Spleen (tissue), 11 donors: ENCODE measurements at regions not wholly inside any gene's neighbourhood (a gene's known extent, or its start where the extent isn't known, plus 50 kb on each side); places are given as distances from the start of the nearest gene placed in this dataset.

Experiments used
- DNase-seq: peaks from one replicate; pipeline ENCODE4 v3.0.0-alpha.2; 2020
- H3K27ac ChIP-seq, 8 donors: fragments of 200-600 bp; sonication (generic) in 7 of 8; 1 replicate in 4 of 8; 2 replicates in 4 of 8; pipeline versions ENCODE4 v1.5.0 to v1.8.0; 2016 to 2021; ENCODE audit warnings: inconsistent platforms in 4 of 8, mild to moderate bottlenecking in 4 of 8, moderate library complexity in 1 of 8
- H3K27me3 ChIP-seq, 7 donors: fragments of 200-600 bp; sonication (generic) in 6 of 7; replicated peaks in 1 of 7; 1 replicate in 4 of 7; 2 replicates in 3 of 7; pipeline versions ENCODE4 v1.5.0 to v1.8.0; 2016 to 2021; ENCODE audit warnings: inconsistent platforms in 3 of 7, mild to moderate bottlenecking in 1 of 7
- H3K36me3 ChIP-seq, 6 donors: fragments of 200-600 bp; sonication (generic) in 5 of 6; 1 replicate in 4 of 6; 2 replicates in 2 of 6; pipeline versions ENCODE4 v1.5.0 to v1.8.0; 2016 to 2021; ENCODE audit warnings: inconsistent platforms in 2 of 6
- H3K4me1 ChIP-seq, 6 donors: fragments of 200-600 bp; sonication (generic) in 5 of 6; 1 replicate in 3 of 6; 2 replicates in 3 of 6; pipeline versions ENCODE4 v1.5.0 to v1.8.0; 2016 to 2021; ENCODE audit warnings: inconsistent platforms in 3 of 6
- H3K4me3 ChIP-seq, 8 donors: fragments of 200-600 bp; sonication (generic) in 7 of 8; 1 replicate in 4 of 8; 2 replicates in 4 of 8; pipeline versions ENCODE4 v1.5.0 to v1.8.0; 2016 to 2021; ENCODE audit warnings: inconsistent platforms in 4 of 8, mild to moderate bottlenecking in 4 of 8, moderate library complexity in 2 of 8
- H3K9me3 ChIP-seq, 8 donors: fragments of 200-600 bp; sonication (generic) in 7 of 8; 1 replicate in 4 of 8; 2 replicates in 4 of 8; pipeline versions ENCODE4 v1.5.0 to v1.8.0; 2016 to 2021; ENCODE audit warnings: inconsistent platforms in 4 of 8
- POLR2A ChIP-seq, 3 donors: fragments of 450-650 bp; IDR thresholded peaks; one replicate each; pipeline ENCODE4 v1.5.1; 2017; ENCODE audit warnings: antibody characterized with exemption in 3 of 3, mild to moderate bottlenecking in 1 of 3
- POLR2AphosphoS5 ChIP-seq, 3 donors: sonication (generic); formaldehyde crosslinking; IDR thresholded peaks; one replicate each; pipeline ENCODE4 v1.5.1; 2017; ENCODE audit warnings: antibody characterized with exemption in 3 of 3
- WGBS, 5 donors: extraction: QIAGEN DNeasy Blood & Tissue Kit in 3 of 5; methylation state at CpG; one replicate each; pipeline versions ENCODE4 v1.1.5 to v1.1.7; 2013 to 2018; 5-methylcytosine and 5-hydroxymethylcytosine counted together
- intact Hi-C: fragments of 100-400 bp; cut with DNase I; formaldehyde crosslinking; loops from one replicate; pipeline ENCODE4 v1.15.0; 2023; ENCODE audit warnings: low total_unique reads
- TF ChIP-seq, protein P1 (sequence below), 11 experiments: fragments of 200-600 bp in 7 of 11; fragments of 450-650 bp in 4 of 11; sonication (generic) in 4 of 11; IDR thresholded peaks in 8 of 11; conservative IDR thresholded peaks in 3 of 11; 1 replicate in 7 of 11; 2 replicates in 4 of 11; pipeline versions ENCODE4 v1.4.0 to v1.8.0; 2016 to 2021; ENCODE audit warnings: antibody characterized with exemption in 11 of 11, inconsistent platforms in 4 of 11, mild to moderate bottlenecking in 1 of 11
- donor health status: healthy with polysubstance abuse.
- donor health status: DM: no; HTN: no; CAD: no; lungs with moderate emphysema.
- donor health status: DM: no; HTN: no; CAD: no.
- donor health status: Bipolar disorder and iron deficiency.
- donor health status: healthy.
- donor health status: DM: no; HTN: no; CAD: no.
- donor health status: DM: yes; HTN: yes; CAD: no.

DNA sequence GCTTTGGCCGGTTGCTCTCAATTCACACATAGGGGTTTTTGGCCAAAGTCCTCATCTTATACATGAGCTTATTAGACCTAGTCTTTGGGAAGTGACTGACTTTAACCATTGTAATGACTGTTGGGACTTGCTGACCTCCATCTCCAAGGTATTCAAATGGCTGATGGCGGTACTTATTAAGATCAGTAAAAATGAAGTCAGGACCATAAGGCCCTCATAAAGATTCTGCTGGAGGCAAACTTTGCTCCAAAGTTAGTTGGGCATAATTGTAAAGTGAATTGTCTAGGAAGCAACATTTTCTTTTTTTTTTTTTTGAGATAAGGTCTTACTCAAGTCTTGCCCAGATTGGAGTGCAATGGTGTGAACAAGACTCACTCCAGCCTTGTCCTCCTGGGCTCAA, 76.3 kb upstream of the MKLN1 start:
- WGBS, 5 donors = 96 to 98% (median 96%) methylated on average over 2 of the region's 2 CpGs
- TF ChIP-seq POLR2A (IDR thresholded peaks at IDR 0.05) = no peak
- TF ChIP-seq POLR2AphosphoS5 (IDR thresholded peaks at IDR 0.05) = no peak
- TF ChIP-seq, protein P1, sequence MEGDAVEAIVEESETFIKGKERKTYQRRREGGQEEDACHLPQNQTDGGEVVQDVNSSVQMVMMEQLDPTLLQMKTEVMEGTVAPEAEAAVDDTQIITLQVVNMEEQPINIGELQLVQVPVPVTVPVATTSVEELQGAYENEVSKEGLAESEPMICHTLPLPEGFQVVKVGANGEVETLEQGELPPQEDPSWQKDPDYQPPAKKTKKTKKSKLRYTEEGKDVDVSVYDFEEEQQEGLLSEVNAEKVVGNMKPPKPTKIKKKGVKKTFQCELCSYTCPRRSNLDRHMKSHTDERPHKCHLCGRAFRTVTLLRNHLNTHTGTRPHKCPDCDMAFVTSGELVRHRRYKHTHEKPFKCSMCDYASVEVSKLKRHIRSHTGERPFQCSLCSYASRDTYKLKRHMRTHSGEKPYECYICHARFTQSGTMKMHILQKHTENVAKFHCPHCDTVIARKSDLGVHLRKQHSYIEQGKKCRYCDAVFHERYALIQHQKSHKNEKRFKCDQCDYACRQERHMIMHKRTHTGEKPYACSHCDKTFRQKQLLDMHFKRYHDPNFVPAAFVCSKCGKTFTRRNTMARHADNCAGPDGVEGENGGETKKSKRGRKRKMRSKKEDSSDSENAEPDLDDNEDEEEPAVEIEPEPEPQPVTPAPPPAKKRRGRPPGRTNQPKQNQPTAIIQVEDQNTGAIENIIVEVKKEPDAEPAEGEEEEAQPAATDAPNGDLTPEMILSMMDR (IDR thresholded peaks at IDR 0.05 in 8 of 11, conservative IDR thresholded peaks at IDR 0.05 in 3 of 11) = no peak
- Histone ChIP-seq H3K27ac (no peak overlapping the region), H3K36me3 (no peaks in the 10 kb centered on the region), H3K9me3 (peaks cover 8 to 34% (median 28%) of the 10 kb centered on the region in 8 donors), H3K4me3 (no peak overlapping the region), H3K27me3 (no peaks in the 10 kb centered on the region), H3K4me1 (no peaks in the 10 kb centered on the region)
- DNase-seq = no peak
- intact Hi-C loops = no loop called here

DNA sequence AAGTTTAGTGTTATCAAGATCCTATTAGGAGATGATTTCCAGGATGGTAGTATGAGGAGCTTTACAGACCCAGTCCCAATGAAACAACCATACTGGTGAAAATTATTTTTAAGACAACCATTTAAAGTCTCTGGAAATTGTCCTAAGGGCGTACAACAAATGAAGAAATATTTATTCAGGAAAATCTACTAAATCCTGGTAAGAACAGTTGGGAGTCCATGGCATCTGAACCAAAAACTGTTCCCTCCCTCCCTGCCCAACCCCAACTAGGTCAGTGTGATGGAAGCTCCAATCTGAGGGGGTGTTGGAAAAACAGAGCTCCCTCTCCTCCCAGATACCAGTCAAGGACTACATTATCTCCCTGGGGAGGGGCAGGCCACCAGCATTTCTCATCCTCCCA, 74.7 kb upstream of the MKLN1 start:
- no peak overlapping the region for H3K27ac ChIP-seq
- H3K27me3 ChIP-seq = no peaks in the 10 kb centered on the region
- H3K4me1 ChIP-seq = no peaks in the 10 kb centered on the region
- DNase-seq = no peak
- no peak overlapping the region for H3K4me3 ChIP-seq
- intact Hi-C loops = no loop called here
- no peaks in the 10 kb centered on the region for H3K36me3 ChIP-seq
- 82 to 95% (median 91%) methylated on average over 1 of the region's 1 CpG for WGBS, 5 donors
- TF ChIP-seq, protein P1 (IDR thresholded peaks at IDR 0.05 in 8 of 11, conservative IDR thresholded peaks at IDR 0.05 in 3 of 11) = no peak
- no peak for TF ChIP-seq POLR2A (IDR thresholded peaks at IDR 0.05)
- no peak for TF ChIP-seq POLR2AphosphoS5 (IDR thresholded peaks at IDR 0.05)
- H3K9me3 ChIP-seq = peaks cover 8 to 34% (median 28%) of the 10 kb centered on the region in 8 donors

DNA sequence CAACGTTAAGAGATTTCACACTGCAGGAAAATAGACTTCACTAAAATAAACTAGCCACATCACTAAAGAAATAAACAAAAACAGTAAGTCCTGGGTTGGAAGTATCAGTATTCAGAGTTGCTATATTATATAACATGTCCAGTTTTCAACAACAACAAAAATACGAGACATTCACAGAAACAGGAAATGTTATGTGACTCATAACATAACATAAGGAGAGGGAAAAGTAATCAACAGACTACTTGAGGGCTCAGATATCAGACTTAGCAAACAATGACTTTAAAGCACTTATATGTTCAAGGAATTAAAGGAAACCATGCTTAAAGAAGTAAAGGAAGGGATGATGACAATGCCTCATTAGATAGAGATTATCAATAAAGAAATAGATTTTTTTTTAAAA, 73.5 kb upstream of the MKLN1 start:
- no peak overlapping the region for H3K27ac ChIP-seq
- DNase-seq = no peak
- TF ChIP-seq, protein P1 (IDR thresholded peaks at IDR 0.05 in 8 of 11, conservative IDR thresholded peaks at IDR 0.05 in 3 of 11) = no peak
- no peak for TF ChIP-seq POLR2AphosphoS5 (IDR thresholded peaks at IDR 0.05)
- no peak for TF ChIP-seq POLR2A (IDR thresholded peaks at IDR 0.05)
- H3K9me3 ChIP-seq = peaks cover 8 to 34% (median 28%) of the 10 kb centered on the region in 8 donors
- no peaks in the 10 kb centered on the region for H3K36me3 ChIP-seq
- H3K27me3 ChIP-seq = no peaks in the 10 kb centered on the region
- no peaks in the 10 kb centered on the region for H3K4me1 ChIP-seq
- intact Hi-C loops = no loop called here
- WGBS, 5 donors = 64 to 86% (median 67%) methylated on average over 2 of the region's 2 CpGs
- H3K4me3 ChIP-seq = no peak overlapping the region

DNA sequence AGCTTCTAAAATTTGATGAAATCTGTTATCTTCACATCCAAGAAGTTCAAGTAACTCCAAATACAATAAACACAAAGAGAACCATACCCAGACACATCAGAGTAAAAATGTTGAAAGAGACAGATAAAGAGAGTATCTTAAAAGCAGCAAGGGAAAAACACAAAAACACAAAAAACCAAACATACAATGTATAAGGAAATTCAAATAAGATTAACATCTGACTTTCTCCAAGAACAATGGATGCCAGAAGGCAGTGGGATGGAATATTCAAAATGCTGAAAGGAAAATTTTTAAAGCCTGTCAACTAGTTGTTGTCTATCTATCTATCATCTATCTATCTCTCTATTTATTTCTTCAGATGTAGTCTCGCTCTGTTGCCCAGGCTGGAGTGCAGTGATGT, 72.4 kb upstream of the MKLN1 start:
- 80 to 96% (median 92%) methylated on average over 1 of the region's 1 CpG for WGBS, 5 donors

More for the DNA sequence above, 72.4 kb upstream of the MKLN1 start:
- no peaks in the 10 kb centered on the region for H3K4me1 ChIP-seq
- no peak overlapping the region for H3K27ac ChIP-seq
- no peaks in the 10 kb centered on the region for H3K36me3 ChIP-seq
- no peak for TF ChIP-seq POLR2AphosphoS5 (IDR thresholded peaks at IDR 0.05)
- TF ChIP-seq, protein P1 (IDR thresholded peaks at IDR 0.05 in 8 of 11, conservative IDR thresholded peaks at IDR 0.05 in 3 of 11) = no peak
- TF ChIP-seq POLR2A (IDR thresholded peaks at IDR 0.05) = no peak
- H3K9me3 ChIP-seq = peaks cover 8 to 34% (median 28%) of the 10 kb centered on the region in 8 donors
- H3K4me3 ChIP-seq = no peak overlapping the region
- DNase-seq = no peak
- no peaks in the 10 kb centered on the region for H3K27me3 ChIP-seq
- intact Hi-C loops = no loop called here
